ENCODE measurements at regions not wholly inside any gene's neighbourhood (a gene's known extent, or its start where the extent isn't known, plus 50 kb on each side); places are given as distances from the start of the nearest gene placed in this dataset.

DNA sequence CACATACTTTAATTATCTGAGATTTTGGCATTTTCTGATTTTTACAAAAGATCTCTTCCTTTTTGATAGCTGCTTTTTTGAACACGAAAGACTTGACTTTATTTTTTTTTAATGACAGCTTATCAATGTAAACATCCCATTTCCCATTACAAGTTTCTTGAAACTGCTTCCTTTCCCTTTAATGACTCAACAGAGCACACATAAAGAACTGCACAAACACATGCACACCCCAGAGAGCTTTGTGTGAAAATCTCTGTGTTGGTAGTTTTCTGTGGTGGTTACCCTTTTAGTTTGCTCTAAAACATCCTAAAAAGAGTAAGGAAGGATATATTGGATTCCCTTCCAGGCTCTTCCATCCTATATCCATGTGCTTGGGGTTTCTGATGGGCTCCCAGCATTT, 125.1 kb upstream of the ZNF32 start:
- Histone ChIP-seq H4K20me1 (replicated peaks in 1 of 2; ENCODE audit: control insufficient read depth in 1 of 2, insufficient read depth in 2 of 2, low read length in 2 of 2) (no peaks in the 10 kb centered on the region), H3K4ac (replicated peaks; ENCODE audit: insufficient read length, low read depth, low read length) (no peak overlapping the region), H3K4me2 (ENCODE audit: insufficient read depth in 1 of 2, low read depth in 2 of 2, low read length in 2 of 2) (no peak overlapping the region), H4K5ac (ENCODE audit: insufficient read length, low read depth, low read length) (no peak overlapping the region), H4K91ac (replicated peaks; ENCODE audit: insufficient read length, low read length) (no peak overlapping the region), H3K79me2 (ENCODE audit: control insufficient read depth in 1 of 2, insufficient read depth in 2 of 2, low read length in 2 of 2) (no peaks in the 10 kb centered on the region), H3K79me1 (ENCODE audit: low read depth, low read length) (no peaks in the 10 kb centered on the region), H3K27ac (ENCODE audit: low read depth, low read length) (no peak overlapping the region), H3K36me3 (ENCODE audit: control insufficient read depth in 2 of 4, insufficient read depth in 4 of 4, low read length in 3 of 4) (no peaks in the 10 kb centered on the region), H3K4me1 (replicated peaks in 1 of 4; ENCODE audit: control insufficient read depth in 3 of 4, insufficient read depth in 4 of 4, low read length in 3 of 4) (no peaks in the 10 kb centered on the region; a peak in 1 of 7 replicates), H3K4me3 (ENCODE audit: extremely low read depth in 1 of 4, insufficient read depth in 2 of 4, low read depth in 3 of 4, low read length in 4 of 4) (no peak overlapping the region), H2AK5ac (ENCODE audit: low read depth, low read length) (no peak overlapping the region), H2BK20ac (ENCODE audit: low read length) (no peak overlapping the region), H3K14ac (ENCODE audit: insufficient read length) (no peak overlapping the region), H2BK5ac (ENCODE audit: low read depth, low read length) (no peak overlapping the region), H4K8ac (ENCODE audit: extremely low read depth, insufficient read depth, low read length) (no peak overlapping the region), H2AFZ (ENCODE audit: low read length) (no peak overlapping the region), H3K23me2 (ENCODE audit: low read depth, low read length) (no peaks in the 10 kb centered on the region), H3K9me3 (ENCODE audit: insufficient read depth in 2 of 2, low read depth in 1 of 2, low read length in 1 of 2) (no peaks in the 10 kb centered on the region; a peak in 1 of 4 replicates), H2BK15ac (ENCODE audit: low read length) (no peak overlapping the region), H3K23ac (ENCODE audit: insufficient read length) (no peak overlapping the region), H2BK12ac (ENCODE audit: low read depth, low read length) (no peak overlapping the region), H2BK120ac (replicated peaks; ENCODE audit: low read depth, low read length) (no peak overlapping the region), H3K27me3 (replicated peaks in 1 of 4; ENCODE audit: control insufficient read depth in 3 of 4, extremely low read depth in 1 of 4, insufficient read depth in 3 of 4, low read length in 3 of 4) (no peaks in the 10 kb centered on the region), H3K18ac (ENCODE audit: extremely low read depth, low read length) (no peak overlapping the region), H3K9ac (replicated peaks in 1 of 4; ENCODE audit: extremely low read depth in 1 of 4, low read depth in 3 of 4, low read length in 3 of 4) (no peak overlapping the region), H3K56ac (replicated peaks; ENCODE audit: insufficient read length, low read depth, low read length) (no peak overlapping the region)
- no peak for TF ChIP-seq POLR2A (IDR thresholded peaks at IDR 0.05; ENCODE audit: control extremely low read depth in 1 of 2, low read depth in 2 of 2, low read length in 2 of 2)
- no peak for TF ChIP-seq TAF7 (optimal IDR thresholded peaks at IDR 0.05; ENCODE audit: borderline replicate concordance, low read depth, low read length)
- TF ChIP-seq EP300 (IDR thresholded peaks at IDR 0.05; ENCODE audit: borderline replicate concordance in 1 of 2, low read depth in 2 of 2, low read length in 2 of 2): no peak
- no peak for TF ChIP-seq POLR2AphosphoS5 (IDR thresholded peaks at IDR 0.05; ENCODE audit: low read depth, low read length)
- TF ChIP-seq CBX8 (IDR thresholded peaks at IDR 0.05; ENCODE audit: borderline replicate concordance, low read depth, low read length): no peak
- no peak for TF ChIP-seq RBBP5 (IDR thresholded peaks at IDR 0.05; ENCODE audit: borderline replicate concordance, low read depth, low read length)
- TF ChIP-seq SIRT6 (IDR thresholded peaks at IDR 0.05; ENCODE audit: low read length): no peak
- DNase-seq (ENCODE audit: low read depth in 1 of 2, low spot score in 2 of 2) (no peak), FAIRE-seq (no peak)
- ChIA-PET CTCF (ENCODE audit: partially characterized antibody) (interaction anchor here (2.5 kb wide), 1 partner anchor 11 kb away, joined by 11 read pairs; no protein-coding TSS in a partner anchor), POLR2A (ENCODE audit: partially characterized antibody) (no interaction called here)
- WGBS, 2 experiments (ENCODE audit: extremely low coverage in 1 of 2, insufficient coverage in 1 of 2, insufficient read length in 1 of 2, insufficient replicate concordance in 2 of 2, low coverage in 1 of 2, low lambda C conversion rate in 2 of 2, missing lambda C conversion rate in 1 of 2): 81% methylated on average over 1 of the region's 1 CpG; no CpG with 5 or more reads in 1 of the 2 experiments

Measured in H1 (cell line).